ENCODE measurements at regions not wholly inside any gene's neighbourhood (a gene's known extent, or its start where the extent isn't known, plus 50 kb on each side); places are given as distances from the start of the nearest gene placed in this dataset.

DNA sequence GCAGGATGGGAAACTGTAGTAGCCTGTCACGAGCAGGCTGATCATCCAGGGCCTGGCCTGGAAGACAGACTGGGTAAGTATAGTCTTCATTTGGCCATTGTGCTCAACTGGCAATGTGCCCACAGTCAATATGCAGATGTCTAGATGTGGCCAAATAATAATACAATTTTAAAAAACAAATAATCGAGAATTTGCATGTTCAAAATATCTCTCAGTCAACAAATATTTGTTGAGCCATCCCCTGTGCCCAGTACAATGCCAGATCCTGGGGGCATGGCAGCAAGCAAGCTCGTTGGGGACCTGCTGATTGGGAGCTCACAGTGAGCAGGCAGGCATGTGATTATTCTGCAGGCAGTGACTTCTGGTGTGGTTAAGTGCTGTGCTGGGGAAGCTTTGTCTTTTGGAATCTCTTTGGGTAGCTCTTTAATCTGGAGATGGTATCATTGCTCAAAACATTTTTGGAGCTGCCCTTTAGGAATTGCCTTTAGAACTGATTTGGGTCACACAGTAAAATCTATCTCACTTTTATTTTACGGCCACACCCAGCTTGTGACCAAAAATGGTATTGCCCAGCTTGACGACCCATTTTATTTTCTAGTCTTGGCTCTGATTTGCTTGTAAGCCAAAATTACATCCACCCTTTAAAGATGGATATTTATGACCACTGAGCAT is 92.2 kb downstream of the PLCE1 start:
- no peak for DNase-seq (ENCODE audit: low read depth)

DNA sequence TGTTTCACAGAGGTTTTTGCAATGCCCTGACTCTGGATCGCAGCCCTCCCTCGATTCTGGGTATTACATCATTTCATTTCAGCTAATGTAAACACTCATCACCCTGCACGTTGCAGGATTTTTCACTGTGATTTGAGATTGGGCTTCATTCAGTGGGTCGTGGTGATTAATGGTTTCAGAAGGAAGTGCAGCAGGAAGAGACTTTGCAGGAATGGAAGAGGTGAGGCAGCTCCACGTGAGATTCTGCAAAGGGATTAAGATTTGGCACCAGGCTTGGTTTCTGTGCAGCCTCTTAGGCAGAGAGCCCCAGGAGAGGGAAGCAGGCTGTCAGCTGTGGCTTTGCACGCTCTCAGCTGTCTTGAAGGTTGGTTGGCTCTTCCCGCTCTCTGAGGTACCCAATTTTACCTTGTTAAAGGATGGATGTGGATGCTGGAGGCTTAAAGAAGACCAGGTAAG is 95.2 kb downstream of the PLCE1 start:
- DNase-seq (ENCODE audit: low read depth): peak; percentile 47

DNA sequence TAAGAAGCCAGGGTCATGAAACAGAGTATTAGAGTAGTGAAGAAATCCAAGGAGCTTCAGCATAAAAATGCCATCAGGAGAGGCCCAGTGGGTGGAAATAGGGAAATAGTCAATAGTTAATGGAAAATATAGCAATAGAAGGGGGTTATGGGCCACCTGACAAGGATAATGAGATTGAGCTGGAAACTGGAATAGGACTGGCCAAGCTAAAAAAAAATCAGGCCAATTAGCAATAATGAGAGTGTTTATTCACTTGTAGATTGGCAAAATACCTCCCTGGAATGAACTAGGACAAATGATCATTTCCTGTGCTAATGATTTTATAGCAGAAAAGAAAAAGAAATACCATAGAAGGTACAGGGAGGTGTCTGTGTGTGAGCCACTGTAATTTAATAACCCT is 97.9 kb downstream of the PLCE1 start:
- no peak for DNase-seq (ENCODE audit: low read depth)

DNA sequence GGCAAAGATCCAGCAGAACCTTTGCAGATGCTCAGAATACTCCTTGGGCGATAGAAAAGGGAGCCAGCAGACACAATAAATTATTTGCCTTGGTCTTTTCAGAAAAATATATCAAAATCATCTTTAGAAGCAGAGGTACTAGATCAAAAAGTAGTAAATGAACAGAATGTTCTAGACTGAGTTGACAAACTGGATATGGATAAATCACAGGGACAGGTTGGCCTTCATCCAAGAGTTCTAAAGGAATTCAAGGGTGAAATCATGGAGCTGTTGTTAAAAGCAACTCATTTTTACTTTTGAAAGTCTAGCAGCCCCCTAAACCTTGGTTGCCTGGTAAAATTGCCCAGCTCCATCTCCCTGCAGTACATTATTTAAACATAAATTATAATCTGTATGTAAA is 99.1 kb downstream of the PLCE1 start:
- peak; percentile 38 for DNase-seq (ENCODE audit: low read depth)

DNA sequence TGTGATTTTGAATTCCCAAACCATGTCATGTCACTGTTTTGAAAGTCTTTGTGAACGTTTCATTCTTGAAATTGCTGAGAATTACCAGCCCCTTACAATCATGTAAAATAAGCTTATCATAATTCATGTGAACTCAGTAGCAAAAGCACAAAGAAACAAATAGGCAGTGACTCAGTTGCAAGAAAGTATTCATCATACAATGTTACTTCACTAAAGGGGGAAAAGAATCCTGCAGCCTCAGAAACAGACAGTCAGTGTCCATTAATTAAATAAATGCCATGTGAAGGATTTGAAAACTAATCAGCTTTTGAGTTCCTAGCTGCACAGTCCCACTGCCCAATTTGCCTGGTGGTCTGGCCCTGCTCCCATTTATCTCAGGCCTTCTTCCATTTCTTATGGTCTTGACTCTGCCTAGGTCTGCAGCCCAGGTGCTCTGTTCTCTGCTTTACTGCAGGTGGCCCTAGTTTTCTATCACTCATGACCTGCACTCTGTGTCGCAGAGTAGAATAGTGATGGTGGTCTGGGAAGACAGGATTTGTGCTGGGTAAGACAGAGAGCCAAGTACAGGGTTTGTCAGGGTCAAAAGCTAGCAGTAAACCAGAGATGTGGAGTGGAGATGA is 99.7 kb downstream of the PLCE1 start:
- no peak for DNase-seq (ENCODE audit: low read depth)

DNA sequence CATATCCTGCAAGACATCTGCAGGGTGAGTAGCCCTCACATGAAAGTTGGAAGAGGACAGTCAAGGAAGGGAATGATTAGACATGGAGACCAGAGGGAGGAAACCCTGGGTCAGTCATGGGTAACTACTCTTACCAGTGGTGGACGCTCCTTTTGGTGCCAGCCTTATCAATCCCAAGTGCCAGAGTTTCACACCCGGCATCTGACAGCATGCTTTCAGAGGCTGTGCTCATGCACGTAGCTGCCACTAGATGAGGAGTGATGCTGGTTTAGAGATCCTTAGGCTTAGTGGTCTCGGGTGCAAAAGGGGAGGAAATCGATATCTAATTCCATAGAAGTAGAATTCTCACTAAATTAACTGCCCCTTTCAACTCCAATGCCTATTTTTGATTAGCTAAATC is 100.8 kb downstream of the PLCE1 start:
- DNase-seq (ENCODE audit: low read depth): no peak

DNA sequence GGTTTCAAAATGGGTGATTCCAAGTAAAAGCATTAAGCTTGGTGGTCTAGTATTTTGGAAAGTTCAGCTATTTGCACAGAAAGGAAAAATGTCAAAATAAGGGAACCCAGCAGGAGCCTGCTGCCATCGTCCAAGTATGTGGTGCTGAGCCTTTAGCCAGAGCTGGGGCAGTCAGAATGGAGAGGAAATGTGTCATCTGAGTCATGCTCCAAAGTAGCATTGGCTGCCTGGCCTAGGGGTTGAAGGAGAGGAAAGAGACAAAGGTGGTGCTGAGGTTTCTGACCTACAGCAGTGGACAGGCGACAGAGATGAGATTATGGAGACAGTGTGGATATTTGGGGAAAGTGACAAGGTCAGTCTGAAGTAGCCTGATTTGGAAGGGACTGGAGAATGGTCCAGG is 103.9 kb downstream of the PLCE1 start:
- DNase-seq (ENCODE audit: low read depth): no peak

DNA sequence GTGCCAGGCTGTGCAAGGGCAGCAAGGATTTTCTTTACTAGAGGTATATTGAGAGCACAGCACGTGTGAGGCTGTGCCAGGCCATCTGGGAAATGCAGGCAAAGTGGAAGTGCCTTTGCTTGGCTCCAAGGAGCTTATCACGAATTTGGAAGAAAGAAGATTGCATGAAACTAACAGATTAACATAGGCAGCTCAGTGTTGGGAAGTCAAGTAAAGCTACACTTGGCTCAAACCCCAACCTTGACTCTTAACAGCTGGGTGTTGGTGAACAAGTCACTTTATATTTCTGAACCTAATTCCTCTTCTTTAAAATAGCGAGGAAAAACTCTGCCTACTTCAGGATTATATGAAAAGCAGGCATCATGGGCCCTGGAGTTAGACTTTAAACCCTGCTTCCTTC is 105.2 kb downstream of the PLCE1 start:
- no peak for DNase-seq (ENCODE audit: low read depth)

DNA sequence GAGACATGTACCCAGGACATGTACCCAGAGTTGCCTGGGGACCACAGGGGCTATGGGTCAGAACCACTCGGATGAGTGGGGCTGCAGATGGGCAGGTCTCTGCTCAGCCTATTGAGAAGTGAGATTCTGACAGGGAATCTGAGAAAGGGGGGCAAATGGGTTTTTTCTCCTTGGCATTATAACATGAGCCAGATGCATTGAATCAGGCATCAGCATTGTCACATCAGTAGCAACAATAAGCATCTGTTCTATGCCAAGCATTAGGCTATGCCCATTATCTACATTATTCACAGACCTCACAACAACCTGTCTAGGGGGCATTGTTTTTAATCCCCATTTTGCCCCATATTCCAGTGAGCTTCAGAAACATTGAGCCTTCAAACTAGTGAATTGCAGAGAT is 108.2 kb downstream of the PLCE1 start:
- DNase-seq (ENCODE audit: low read depth): no peak

DNA sequence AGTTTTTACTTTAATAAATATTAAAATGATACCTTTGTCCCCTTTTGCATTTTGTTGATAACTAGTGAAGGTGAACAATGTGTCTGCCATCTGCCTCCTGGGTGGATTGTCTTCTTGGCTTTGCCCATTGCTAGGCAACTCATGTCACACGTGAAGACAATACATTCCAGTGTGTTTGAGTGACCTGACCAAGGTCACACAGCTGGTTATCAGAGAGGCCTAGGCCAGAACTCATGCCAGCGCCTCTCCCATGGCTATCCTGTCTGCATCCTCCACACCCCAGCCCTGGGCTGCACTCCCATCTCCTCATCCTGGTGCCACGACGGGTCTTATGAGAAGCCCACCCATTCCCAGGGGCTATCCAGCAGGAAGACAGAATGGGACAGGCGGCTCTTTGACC is 108.7 kb downstream of the PLCE1 start:
- DNase-seq (ENCODE audit: low read depth): no peak

DNA sequence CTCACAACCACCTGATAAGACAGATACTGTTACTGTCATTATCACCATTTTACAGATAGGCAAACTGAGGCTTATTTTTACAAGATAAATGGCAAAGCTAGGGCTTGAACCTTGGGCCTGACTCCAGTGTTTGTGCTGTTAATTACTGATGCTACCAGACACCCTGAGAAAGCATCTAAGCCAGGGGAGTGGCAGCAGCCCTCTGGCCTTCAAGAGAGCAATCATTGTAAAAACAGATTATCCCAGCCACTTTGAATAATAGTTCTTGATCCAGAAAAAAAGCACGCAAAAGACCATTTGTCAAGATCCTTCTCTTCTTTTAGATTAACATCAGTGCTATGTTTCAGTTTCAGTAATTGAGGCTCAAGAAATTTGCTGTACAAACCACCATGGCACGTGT is 109.5 kb downstream of the PLCE1 start:
- DNase-seq (ENCODE audit: low read depth): no peak

DNA sequence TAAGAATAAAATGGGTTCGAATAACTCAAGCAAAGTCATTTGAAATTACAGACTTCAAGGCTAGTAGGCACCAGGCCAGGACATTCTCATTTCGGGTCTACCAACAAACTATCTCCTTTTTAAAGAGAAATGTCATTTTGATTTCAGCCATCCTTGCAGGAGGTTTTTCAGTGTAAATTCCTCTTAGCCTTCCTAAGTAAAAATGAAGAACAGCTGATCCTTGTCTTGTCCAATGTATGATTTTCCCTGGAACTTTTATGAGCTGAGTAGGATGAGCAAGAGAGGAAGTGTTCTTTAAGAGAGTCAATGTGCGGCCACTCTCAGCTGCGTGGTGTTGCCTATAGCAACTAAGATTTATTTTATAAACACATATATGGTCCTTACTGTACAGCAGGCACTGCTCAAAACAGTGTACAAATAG is 110.1 kb downstream of the PLCE1 start:
- no peak for DNase-seq (ENCODE audit: low read depth)

DNA sequence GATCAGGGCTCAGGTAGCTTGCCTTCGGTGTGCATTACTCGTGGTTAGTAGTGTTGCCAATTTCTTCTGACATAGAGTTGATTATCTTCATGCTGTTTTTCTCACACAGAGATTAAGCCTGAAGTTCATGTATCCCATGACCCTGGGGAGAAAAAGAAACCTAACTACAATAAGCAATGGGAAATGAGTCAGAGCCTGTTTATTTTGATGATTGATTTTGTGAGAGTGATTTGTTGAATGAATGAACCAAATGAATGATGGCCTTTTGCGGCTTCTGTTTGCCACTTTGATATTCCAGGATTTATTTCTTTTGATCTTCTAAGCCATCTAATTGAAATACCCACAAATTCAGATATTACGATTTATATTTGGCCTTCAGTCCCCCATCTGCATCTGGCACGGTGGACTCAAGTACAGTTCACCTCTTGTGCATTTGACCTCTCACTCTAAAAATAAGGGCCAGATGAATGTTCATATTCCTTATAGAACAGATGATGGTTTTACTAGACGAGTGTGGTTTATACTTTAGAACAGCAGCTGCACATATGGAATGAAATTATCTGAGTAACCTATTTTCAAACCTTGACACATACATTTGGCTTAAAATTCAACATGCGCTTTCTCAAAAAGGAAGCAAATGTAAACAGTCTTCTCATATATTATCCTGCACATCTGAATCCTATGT is 110.7 kb downstream of the PLCE1 start:
- DNase-seq (ENCODE audit: low read depth): no peak

DNA sequence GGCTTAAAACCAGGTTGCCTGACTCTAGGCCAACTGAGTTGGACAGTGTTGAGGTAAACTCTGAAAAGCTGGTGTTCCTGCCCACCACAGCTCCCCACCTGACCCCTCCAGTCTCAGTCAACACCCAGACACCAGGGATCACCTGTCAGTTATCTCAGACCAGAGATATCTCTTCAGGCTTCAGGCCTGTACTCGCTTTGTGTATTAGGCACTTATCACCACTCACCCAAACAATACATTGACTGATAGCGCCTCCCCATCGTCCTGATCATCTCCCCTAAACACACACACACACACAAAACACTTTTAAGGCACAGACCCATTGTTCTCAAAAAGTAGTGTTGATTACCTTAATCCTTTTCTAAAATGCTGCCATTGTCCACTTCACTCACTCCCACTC is 111.5 kb downstream of the PLCE1 start:
- no peak for DNase-seq (ENCODE audit: low read depth)

DNA sequence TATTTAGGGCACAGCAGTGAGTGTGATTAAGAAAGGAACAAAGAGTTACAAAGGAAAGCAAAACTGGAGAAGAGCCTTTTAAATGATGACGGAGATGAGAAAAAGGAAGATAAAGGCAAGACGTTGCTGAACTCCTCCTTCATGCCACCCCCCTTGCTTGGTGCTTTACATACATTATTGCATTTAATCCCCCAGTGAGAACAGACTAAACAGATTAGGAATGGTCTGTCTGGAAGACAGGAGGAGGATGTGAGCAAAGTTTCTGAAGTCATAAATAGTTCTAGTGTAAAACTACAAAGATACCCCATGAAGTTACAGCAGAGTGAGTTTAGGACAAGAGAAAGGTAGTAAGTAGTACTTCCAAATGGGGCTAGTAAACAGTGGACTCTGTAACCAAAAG is 113.5 kb downstream of the PLCE1 start:
- DNase-seq (ENCODE audit: low read depth): no peak

DNA sequence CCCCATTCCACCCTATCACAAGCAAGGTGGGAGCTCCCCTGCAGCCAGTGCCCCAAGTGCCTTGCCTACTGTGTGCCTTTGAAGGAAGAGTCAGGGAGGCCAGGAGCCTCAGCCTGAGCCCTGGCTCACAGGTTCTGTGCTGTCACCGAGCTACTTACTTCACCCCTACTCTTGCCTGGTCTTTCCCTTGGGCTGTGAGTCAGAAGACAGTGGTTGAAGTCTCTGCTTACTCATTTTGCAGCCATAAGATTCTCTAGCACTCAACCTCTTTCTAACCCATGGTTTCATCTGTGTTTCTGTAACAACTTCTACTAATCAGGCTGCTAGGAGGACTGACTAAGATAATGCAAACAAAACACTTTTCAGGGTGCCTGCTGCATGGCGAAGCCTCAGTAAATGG is 114.5 kb downstream of the PLCE1 start:
- peak; percentile 38 for DNase-seq (ENCODE audit: low read depth)

DNA sequence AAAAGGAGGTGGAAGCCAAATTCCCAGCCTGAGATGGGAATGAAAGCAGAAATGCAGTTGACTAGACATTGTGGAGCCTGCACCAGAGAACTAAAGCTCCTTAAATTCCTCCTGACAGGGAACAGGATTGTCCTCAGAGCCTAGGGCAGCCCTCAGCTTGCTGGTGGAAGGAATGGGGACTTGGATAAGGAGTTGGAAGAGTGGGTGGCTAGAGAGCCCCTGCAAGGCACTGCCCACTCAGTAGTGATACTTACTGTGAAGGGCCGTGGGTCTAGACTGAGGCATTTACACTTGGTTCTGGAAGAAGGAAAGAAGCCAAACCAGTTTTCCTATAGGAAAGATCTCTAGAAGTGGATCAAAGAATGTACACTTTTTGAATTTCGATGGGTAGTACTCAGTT is 117.6 kb downstream of the PLCE1 start:
- DNase-seq (ENCODE audit: low read depth): no peak

DNA sequence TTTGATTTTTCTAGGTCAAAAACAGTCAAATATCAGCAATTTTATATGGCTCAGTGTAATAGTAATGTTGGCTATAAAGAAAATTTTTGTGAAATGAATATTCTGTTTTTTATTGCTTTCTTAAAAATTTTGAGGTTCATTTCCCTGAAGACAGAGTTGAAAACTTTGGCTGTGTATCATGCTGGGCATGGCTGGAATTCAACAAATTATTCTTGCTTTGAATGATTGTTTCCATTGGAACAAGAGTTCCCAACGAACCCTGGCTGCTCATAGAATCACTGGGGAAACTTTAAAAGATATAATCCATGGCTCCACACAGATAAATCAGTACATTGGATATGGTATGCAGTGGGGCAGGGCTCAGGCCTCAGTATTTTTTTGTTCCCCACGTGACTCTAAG is 118.6 kb downstream of the PLCE1 start:
- DNase-seq (ENCODE audit: low read depth): no peak

DNA sequence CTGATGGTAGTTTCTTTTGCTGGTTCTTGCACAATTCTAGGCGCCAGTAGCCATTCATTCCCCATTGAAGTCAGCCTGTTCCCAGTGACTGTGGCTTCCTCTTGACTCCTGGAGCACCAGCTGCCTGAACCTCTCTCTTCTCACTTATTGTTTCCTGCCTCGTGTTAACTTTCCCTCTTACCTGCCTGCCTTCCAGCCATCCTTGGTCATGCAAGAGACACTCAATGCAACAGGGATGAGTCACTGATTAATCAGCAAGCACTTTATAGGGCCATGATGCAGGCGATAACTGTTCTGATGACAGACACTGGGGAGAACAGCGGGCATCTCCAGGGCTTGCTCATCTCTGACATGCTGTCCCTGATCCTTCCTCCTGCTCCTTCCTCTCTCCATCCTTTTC is 122.0 kb downstream of the PLCE1 start:
- DNase-seq (ENCODE audit: low read depth): no peak

DNA sequence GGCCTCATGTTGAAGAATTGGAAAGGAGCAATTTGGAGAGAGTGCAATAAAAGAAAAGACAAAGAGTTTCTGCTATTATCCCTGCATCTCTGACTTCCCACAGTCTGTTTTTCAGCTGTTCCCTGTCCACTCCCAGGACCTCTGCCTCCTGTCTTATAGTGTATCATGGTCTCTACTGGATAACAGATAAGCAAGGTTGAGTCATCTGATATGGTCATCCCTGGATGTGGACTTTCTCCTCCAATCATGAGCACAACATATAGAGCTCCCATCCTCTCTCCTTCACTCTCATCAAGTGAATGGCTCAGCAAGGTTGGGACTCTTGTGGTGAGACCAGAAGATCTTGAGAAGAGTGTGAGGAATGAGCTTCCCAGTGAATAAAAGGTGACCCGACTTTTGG is 123.1 kb downstream of the PLCE1 start:
- DNase-seq (ENCODE audit: low read depth): no peak

DNA sequence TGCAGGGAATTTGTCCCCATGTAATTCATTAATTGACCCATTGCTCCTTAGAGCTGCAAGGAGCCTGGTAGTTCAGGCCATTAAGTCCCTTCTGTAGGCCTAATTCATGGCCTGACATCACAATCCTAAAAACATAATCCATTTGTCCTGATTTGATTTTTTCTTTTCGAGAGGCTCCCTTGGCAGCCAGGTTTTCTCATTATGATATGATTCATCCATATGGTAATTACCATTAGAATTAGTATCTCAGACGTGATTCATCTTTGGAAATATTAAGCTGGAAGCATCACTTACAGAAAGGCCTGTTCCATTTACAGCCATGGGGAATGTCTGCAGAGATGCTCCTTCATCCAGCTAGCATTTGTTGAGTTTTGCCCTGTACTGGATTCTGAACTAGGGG is 128.5 kb downstream of the PLCE1 start:
- no peak for DNase-seq (ENCODE audit: low read depth)

DNA sequence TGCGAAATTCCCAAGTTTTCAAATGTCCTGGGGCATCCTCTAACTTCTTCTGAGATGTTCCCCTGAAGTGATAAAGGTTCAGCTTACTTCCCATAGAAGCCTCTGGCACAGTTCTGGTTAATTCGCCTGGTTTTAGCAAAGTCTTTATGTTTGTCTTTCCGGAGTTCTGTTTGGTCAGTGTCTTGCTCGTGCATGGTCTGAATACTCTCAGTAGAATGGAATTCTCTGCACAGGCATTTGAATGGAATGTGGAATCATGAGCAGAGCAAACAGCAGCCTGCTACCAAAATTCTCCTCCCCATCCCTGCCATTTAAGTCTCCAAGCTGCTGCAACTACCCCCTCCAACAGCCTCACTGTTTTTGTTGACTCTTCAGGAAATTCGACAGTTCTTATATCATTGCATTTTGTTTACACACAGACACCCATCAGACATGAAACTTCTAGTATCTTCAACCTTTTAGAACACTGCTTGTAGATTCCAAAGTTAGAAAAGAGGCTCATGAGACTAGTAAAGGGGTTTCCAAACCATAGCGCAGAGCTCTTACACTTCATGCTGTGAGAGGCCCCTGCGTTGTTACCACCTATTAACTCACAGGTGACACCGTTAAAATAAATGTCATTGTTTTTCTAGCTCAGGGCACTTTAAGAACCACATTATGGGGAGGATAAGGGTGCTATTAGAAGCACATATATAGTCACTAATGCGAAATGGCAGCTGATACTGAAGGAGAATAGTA is 129.7 kb downstream of the PLCE1 start:
- DNase-seq (ENCODE audit: low read depth): peak; percentile 75

Data from myocyte (in vitro differentiated cells).